Cardiac fibroblast (primary cell): ENCODE measurements at regions not wholly inside any gene's neighbourhood (a gene's known extent, or its start where the extent isn't known, plus 50 kb on each side); places are given as distances from the start of the nearest gene placed in this dataset.

Experiments
- DNase-seq, 2 donors: peaks; one replicate each; pipeline versions ENCODE4 v3.0.0 to v3.0.0-alpha.2; 2010; ENCODE audit warnings: low read depth in 2 of 2
- H3K4me3 ChIP-seq, 2 donors: replicated peaks in 1 of 2; 1 replicate in 1 of 2; 2 replicates in 1 of 2; pipeline ENCODE4 v1.5.1; 2011; ENCODE audit warnings: low read depth in 2 of 2, low read length in 2 of 2, mild to moderate bottlenecking in 2 of 2, moderate library complexity in 1 of 2
- CTCF ChIP-seq: IDR thresholded peaks from one replicate; pipeline ENCODE4 v1.5.1; 2011; ENCODE audit warnings: low read depth, mild to moderate bottlenecking, low read length, inconsistent platforms

- DNase-seq, result no peak
- TF ChIP-seq CTCF, result no peak
- no peak overlapping the region for H3K4me3 ChIP-seq
Observed at GRCh38 chr10:111934931-111935330, 248.6 kb downstream of the GPAM start.

- H3K4me3 ChIP-seq, result no peak overlapping the region
- DNase-seq, result no peak
- TF ChIP-seq CTCF, result no peak
Observed at GRCh38 chr10:111936143-111936542, 247.4 kb downstream of the GPAM start.

GRCh38 chr10:111944331-111944730, 239.2 kb downstream of the GPAM start:
- no peak for DNase-seq
- H3K4me3 ChIP-seq, result no peak overlapping the region
- TF ChIP-seq CTCF, result no peak

GRCh38 chr10:111953949-111954348, 229.6 kb downstream of the GPAM start:
- no peak for DNase-seq
- no peak for TF ChIP-seq CTCF
- no peak overlapping the region for H3K4me3 ChIP-seq

GRCh38 chr10:111954386-111954785, 229.2 kb downstream of the GPAM start:
- DNase-seq, result no peak
- H3K4me3 ChIP-seq, result no peak overlapping the region
- TF ChIP-seq CTCF, result no peak

- DNase-seq, result no peak
- TF ChIP-seq CTCF, result no peak
- no peak overlapping the region for H3K4me3 ChIP-seq
Observed at GRCh38 chr10:111956841-111957240, 226.7 kb downstream of the GPAM start.

DNA sequence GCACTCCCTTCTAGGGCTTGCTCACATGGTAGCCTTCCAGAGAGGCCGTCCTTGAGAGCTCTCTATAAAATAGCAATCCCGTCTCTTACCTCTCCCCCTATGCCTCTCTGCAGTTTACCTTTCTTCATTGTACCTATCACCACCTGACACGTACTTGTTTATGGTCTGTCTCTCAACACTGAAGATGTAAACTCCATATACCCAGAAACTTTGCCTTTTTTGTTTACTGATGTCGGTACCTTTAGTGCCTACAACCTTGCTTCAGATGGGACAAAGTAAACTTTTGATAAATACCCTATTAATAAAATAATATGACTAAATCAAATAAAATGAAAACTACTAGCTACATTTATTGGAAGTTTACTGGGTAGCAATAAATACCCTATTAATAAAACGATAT, 220.6 kb downstream of the GPAM start:
- no peak for DNase-seq
- H3K4me3 ChIP-seq, result no peak overlapping the region
- no peak for TF ChIP-seq CTCF
